B cell (primary cell): ENCODE measurements at regions not wholly inside any gene's neighbourhood (a gene's known extent, or its start where the extent isn't known, plus 50 kb on each side); places are given as distances from the start of the nearest gene placed in this dataset.
"Not testable (repeated sequence)": the region's sequence is repeated elsewhere in the genome, so short reads cannot be mapped to it uniquely, and the experiment has no call there.

Source experiments
- ATAC-seq: fragments of 200-7000 bp; cut with Tn5 transposase; one replicate; pipeline ENCODE4 v1.10.0; 2021; ENCODE audit warnings: low read depth, mild to moderate bottlenecking, moderate number of reproducible peaks, moderate library complexity
- CTCF ChIA-PET: fragments of 350-600 bp; sonication (Branson Sonifier 250); formaldehyde crosslinking; loops from one replicate; lab custom pipeline; 2021; ENCODE audit warnings: antibody characterized with exemption, inconsistent platforms; lab: Charles Lee
- POLR2A ChIA-PET: fragments of 350-600 bp; sonication (Branson Sonifier 250); formaldehyde crosslinking; loops from one replicate; lab custom pipeline; 2021; ENCODE audit warnings: antibody characterized with exemption; lab: Charles Lee
- DNase-seq: peaks from one replicate; pipeline ENCODE4 v3.0.0; 2013
- H2AFZ ChIP-seq: 2 replicates; pipeline ENCODE4 v1.6.1; 2012; ENCODE audit warnings: mild to moderate bottlenecking, low read depth, low read length; ENCODE audit not compliant: insufficient read depth, poor library complexity, severe bottlenecking
- H3K27ac ChIP-seq, 2 donors: 1 replicate in 1 of 2; 2 replicates in 1 of 2; pipeline ENCODE4 v1.5.1; 2012 to 2013; ENCODE audit warnings: low read length in 2 of 2, mild to moderate bottlenecking in 2 of 2, moderate library complexity in 1 of 2
- H3K27me3 ChIP-seq, 4 experiments: fragments of 200-600 bp in 1 of 4; sonication (generic) in 1 of 4; replicated peaks in 1 of 4; 1 replicate in 2 of 4; 2 replicates in 2 of 4; pipeline versions ENCODE4 v1.6.1 to v1.7.0; 2013 to 2016; ENCODE audit warnings: low read length in 3 of 4, mild to moderate bottlenecking in 2 of 4, mixed read lengths in 1 of 4, moderate library complexity in 1 of 4; ENCODE audit not compliant: insufficient read depth in 4 of 4, control insufficient read depth in 3 of 4; ENCODE audit errors: control extremely low read depth in 1 of 4
- H3K36me3 ChIP-seq, 2 experiments: replicated peaks in 1 of 2; 1 replicate in 1 of 2; 2 replicates in 1 of 2; pipeline versions ENCODE4 v1.6.1 to v1.7.1; 2013; ENCODE audit warnings: low read length in 1 of 2; ENCODE audit not compliant: insufficient read depth in 2 of 2, control insufficient read depth in 1 of 2; ENCODE audit errors: control extremely low read depth in 1 of 2, extremely low read depth in 1 of 2
- H3K4me1 ChIP-seq, 2 donors: fragments of 200-600 bp in 1 of 2; sonication (generic) in 1 of 2; 1 replicate in 1 of 2; 2 replicates in 1 of 2; pipeline versions ENCODE4 v1.5.1 to v1.6.1; 2013 to 2017; ENCODE audit warnings: low read length in 2 of 2; ENCODE audit not compliant: control insufficient read depth in 2 of 2, insufficient read depth in 2 of 2
- H3K4me2 ChIP-seq: replicated peaks from 2 replicates; pipeline ENCODE3; 2012; ENCODE audit warnings: mild to moderate bottlenecking, low read depth, low read length; ENCODE audit not compliant: poor library complexity, severe bottlenecking
- H3K4me3 ChIP-seq, 5 experiments: fragments of 200-600 bp in 1 of 5; sonication (generic) in 1 of 5; 1 replicate in 3 of 5; 2 replicates in 2 of 5; pipeline versions ENCODE4 v1.5.1 to v1.7.0; 2011 to 2016; ENCODE audit warnings: low read length in 4 of 5, mild to moderate bottlenecking in 4 of 5, low read depth in 2 of 5, control low read depth in 1 of 5, moderate library complexity in 1 of 5; ENCODE audit not compliant: insufficient read depth in 1 of 5; ENCODE audit errors: control extremely low read depth in 1 of 5, extremely low read depth in 1 of 5
- H3K79me2 ChIP-seq: fragments of 200-600 bp; sonication (generic); one replicate; pipeline ENCODE4 v1.6.0; 2016; ENCODE audit warnings: low read length; ENCODE audit not compliant: control insufficient read depth, insufficient read depth
- H3K9ac ChIP-seq: fragments of 200-600 bp; sonication (generic); 2 replicates; pipeline ENCODE4 v1.6.1; 2017; ENCODE audit warnings: mild to moderate bottlenecking, low read length, moderate library complexity
- H3K9me3 ChIP-seq, 3 donors: one replicate each; pipeline versions ENCODE4 v1.6.1 to v1.7.1; 2013; ENCODE audit warnings: low read length in 2 of 3; ENCODE audit not compliant: control insufficient read depth in 2 of 3, insufficient read depth in 1 of 3; ENCODE audit errors: control extremely low read depth in 1 of 3
- H4K20me1 ChIP-seq: 2 replicates; pipeline ENCODE4 v1.6.0; 2012; ENCODE audit warnings: mild to moderate bottlenecking, low read length; ENCODE audit not compliant: insufficient read depth, control insufficient read depth, poor library complexity, severe bottlenecking
- H3K27ac Mint-ChIP-seq: one replicate; pipeline ENCODE4 v1.8.0; 2021; ENCODE audit warnings: mixed read lengths
- H3K27me3 Mint-ChIP-seq: one replicate; pipeline ENCODE4 v1.8.0; 2021; ENCODE audit warnings: mixed read lengths
- H3K4me1 Mint-ChIP-seq: one replicate; pipeline ENCODE4 v1.8.0; 2021; ENCODE audit warnings: mixed read lengths
- H3K4me3 Mint-ChIP-seq: one replicate; pipeline ENCODE4 v1.8.0; 2021; ENCODE audit warnings: mixed read lengths
- H3K9me3 Mint-ChIP-seq: one replicate; pipeline ENCODE4 v1.8.0; 2022; ENCODE audit warnings: mixed read lengths; ENCODE audit not compliant: insufficient read depth
- WGBS: methylation state at CpG from one replicate; pipeline ENCODE4 v1.1.5; 2013; ENCODE audit warnings: missing lambda C conversion rate; ENCODE audit not compliant: insufficient coverage; 5-methylcytosine and 5-hydroxymethylcytosine counted together
- intact Hi-C: fragments of 100-400 bp; cut with micrococcal nuclease; formaldehyde crosslinking; loops from one replicate; pipeline ENCODE4 v1.10.0; 2022

- H4K20me1 ChIP-seq, H3K4me3 ChIP-seq, H3K36me3 ChIP-seq, intact Hi-C loops, ATAC-seq, H3K4me3 Mint-ChIP-seq, H3K27ac Mint-ChIP-seq, DNase-seq, H3K9ac ChIP-seq, H3K79me2 ChIP-seq, H3K4me1 ChIP-seq, H3K4me1 Mint-ChIP-seq, H3K9me3 ChIP-seq, H2AFZ ChIP-seq, POLR2A ChIA-PET, H3K27me3 Mint-ChIP-seq, H3K27me3 ChIP-seq, H3K27ac ChIP-seq, H3K4me2 ChIP-seq, H3K9me3 Mint-ChIP-seq, CTCF ChIA-PET: not testable (repeated sequence)
- no CpG with 5 or more reads among the region's 4 CpGs for WGBS
Measured at GRCh38 chr20:30682236-30682635, 575.2 kb upstream of the DEFB115 start.

- H3K4me1 Mint-ChIP-seq, H4K20me1 ChIP-seq, POLR2A ChIA-PET, intact Hi-C loops, H3K4me1 ChIP-seq, H3K4me3 Mint-ChIP-seq, H3K9me3 ChIP-seq, H3K27me3 Mint-ChIP-seq, H3K9me3 Mint-ChIP-seq, H3K27me3 ChIP-seq, H3K9ac ChIP-seq, H3K4me3 ChIP-seq, ATAC-seq, H3K36me3 ChIP-seq, H3K79me2 ChIP-seq, H2AFZ ChIP-seq, H3K4me2 ChIP-seq, DNase-seq, H3K27ac Mint-ChIP-seq, H3K27ac ChIP-seq, CTCF ChIA-PET: not testable (repeated sequence)
- WGBS: 59% methylated on average over 2 of the region's 3 CpGs
Measured at GRCh38 chr20:30712861-30713260, 544.6 kb upstream of the DEFB115 start.

DNA sequence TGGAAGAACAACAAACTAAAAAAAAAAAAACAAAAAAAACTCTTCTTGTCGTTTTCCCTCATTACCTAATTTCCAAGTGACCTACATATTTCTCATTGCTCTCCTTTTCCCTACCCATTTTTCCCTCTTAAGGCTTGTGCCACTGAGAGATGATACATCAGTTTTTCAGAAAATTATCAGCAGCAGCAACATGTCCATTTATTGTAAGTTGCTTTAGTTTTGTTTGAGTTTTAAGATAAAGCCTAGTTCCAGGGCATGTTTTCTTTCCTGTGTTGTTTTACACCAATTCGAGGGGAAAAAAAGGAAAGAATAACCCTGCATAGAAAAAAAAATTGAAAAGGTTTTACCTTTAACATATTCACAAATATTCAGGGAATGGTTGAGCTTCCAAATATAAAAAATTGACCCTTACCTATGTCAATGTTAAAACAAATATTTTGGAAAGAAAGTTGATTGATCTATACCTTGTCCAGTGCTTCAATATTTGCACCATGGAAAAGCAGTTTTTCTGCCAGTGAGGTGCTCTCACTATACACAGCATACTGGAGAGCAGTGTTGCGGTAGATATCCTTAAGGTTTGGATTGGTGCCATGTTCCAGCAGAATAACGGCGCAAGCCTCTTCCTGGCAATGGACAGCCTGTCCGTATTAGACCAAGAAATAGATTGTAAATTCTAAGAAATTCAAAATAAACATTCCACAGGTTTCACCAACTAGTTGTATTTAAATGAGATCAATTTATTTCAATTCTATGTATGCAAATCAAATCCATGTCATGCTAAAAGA, 537.9 kb upstream of the DEFB115 start:
- H3K27me3 Mint-ChIP-seq, H3K27ac Mint-ChIP-seq, DNase-seq, H3K9me3 ChIP-seq, H3K4me1 ChIP-seq, H3K27ac ChIP-seq, H3K4me3 Mint-ChIP-seq, H4K20me1 ChIP-seq, ATAC-seq, CTCF ChIA-PET, H3K27me3 ChIP-seq, H3K79me2 ChIP-seq, POLR2A ChIA-PET, intact Hi-C loops, H3K4me2 ChIP-seq, H3K9me3 Mint-ChIP-seq, H3K9ac ChIP-seq, H3K36me3 ChIP-seq, H2AFZ ChIP-seq, H3K4me1 Mint-ChIP-seq, H3K4me3 ChIP-seq: not testable (repeated sequence)
- 100% methylated on average over 1 of the region's 6 CpGs for WGBS

DNA sequence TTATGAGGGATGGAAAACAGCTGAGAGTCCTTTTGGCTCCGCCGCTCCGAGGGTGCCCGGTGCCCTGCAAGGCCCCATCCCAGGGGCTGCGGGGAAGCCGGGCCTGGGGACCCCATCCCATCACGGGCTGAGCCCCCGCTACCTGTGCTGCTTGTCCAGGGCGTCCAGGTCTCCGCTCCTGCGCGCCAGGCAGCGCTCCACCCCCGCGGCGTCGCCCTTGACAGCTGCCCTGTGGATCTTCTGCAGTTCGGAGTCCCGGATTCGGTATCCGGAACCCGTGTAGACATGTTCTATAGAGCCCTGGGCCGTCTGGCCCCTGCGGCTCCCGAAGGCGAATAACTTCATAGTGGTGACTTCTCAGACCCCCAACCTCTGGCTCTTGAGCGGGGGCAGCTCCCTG, 534.0 kb upstream of the DEFB115 start:
- H3K36me3 ChIP-seq, CTCF ChIA-PET, H3K27ac Mint-ChIP-seq, ATAC-seq, H3K9ac ChIP-seq, H3K9me3 Mint-ChIP-seq, H3K4me3 Mint-ChIP-seq, POLR2A ChIA-PET, H3K4me1 Mint-ChIP-seq, H3K4me1 ChIP-seq, H4K20me1 ChIP-seq, H3K4me2 ChIP-seq, H2AFZ ChIP-seq, DNase-seq, H3K4me3 ChIP-seq, H3K27me3 Mint-ChIP-seq, H3K27ac ChIP-seq, intact Hi-C loops, H3K79me2 ChIP-seq, H3K27me3 ChIP-seq: not testable (repeated sequence)
- 47% methylated on average over 25 of the region's 27 CpGs for WGBS
- H3K9me3 ChIP-seq: peaks cover 0 to 20% (median 0%) of the 10 kb centered on the region in 3 donors
